HEK293 (cell line): ENCODE measurements at regions not wholly inside any gene's neighbourhood (a gene's known extent, or its start where the extent isn't known, plus 50 kb on each side); places are given as distances from the start of the nearest gene placed in this dataset.

Experiments used
- CTCF ChIA-PET: fragments of 350-600 bp; formaldehyde crosslinking; extraction: SDS; loops from one replicate; lab custom pipeline; 2021; ENCODE audit warnings: antibody characterized with exemption; lab: Yijun Ruan, JAX
- POLR2A ChIA-PET: fragments of 300-600 bp; formaldehyde crosslinking; extraction: SDS; loops from one replicate; lab custom pipeline; 2020; ENCODE audit warnings: antibody characterized with exemption, inconsistent platforms; lab: Yijun Ruan, JAX
- H3K27ac ChIP-seq: fragments of 200-500 bp; sonication (Bioruptor generic); 2 replicates; pipeline ENCODE4 v1.5.1; 2014; ENCODE audit warnings: low read depth, low read length, control low read depth, inconsistent platforms; ENCODE audit errors: extremely low read depth
- H3K36me3 ChIP-seq, 2 experiments: fragments of 200-500 bp in 1 of 2; sonication (Bioruptor generic) in 1 of 2; 1 replicate in 1 of 2; 2 replicates in 1 of 2; pipeline ENCODE4 v1.5.1; 2014 to 2017; ENCODE audit warnings: inconsistent platforms in 2 of 2, low read length in 2 of 2; ENCODE audit not compliant: control insufficient read depth in 2 of 2, insufficient read depth in 1 of 2
- H3K4me1 ChIP-seq: fragments of 200-500 bp; sonication (Bioruptor generic); 2 replicates; pipeline ENCODE4 v1.5.1; 2014; ENCODE audit warnings: mild to moderate bottlenecking, low read length, inconsistent platforms; ENCODE audit not compliant: control insufficient read depth, insufficient read depth
- H3K4me3 ChIP-seq: 2 replicates; pipeline ENCODE4 v1.5.1; 2011; ENCODE audit warnings: low read depth, mild to moderate bottlenecking, control low read depth, low read length, moderate library complexity
- H3K9me3 ChIP-seq: fragments of 200-500 bp; sonication (Bioruptor generic); 2 replicates; pipeline ENCODE4 v1.5.1; 2014; ENCODE audit warnings: low read depth, low read length, inconsistent platforms; ENCODE audit not compliant: control insufficient read depth, insufficient read depth
- GFI1B ChIP-seq: fragments of 450-650 bp; formaldehyde crosslinking; IDR thresholded peaks from 2 replicates; pipeline ENCODE4 v1.5.1; 2016; ENCODE audit warnings: missing biosample characterization, missing genetic modification characterization
- KLF10 ChIP-seq: fragments of 450-650 bp; IDR thresholded peaks from 2 replicates; pipeline ENCODE4 v1.5.1; 2018; ENCODE audit warnings: missing biosample characterization, mild to moderate bottlenecking, missing genetic modification characterization
- MZF1 ChIP-seq: fragments of 450-650 bp; formaldehyde crosslinking; IDR thresholded peaks from 2 replicates; pipeline ENCODE4 v1.5.1; 2017; ENCODE audit warnings: missing biosample characterization, missing genetic modification characterization, borderline replicate concordance
- ZNF146 ChIP-seq: fragments of 450-650 bp; formaldehyde crosslinking; IDR thresholded peaks from 2 replicates; pipeline ENCODE4 v1.5.1; 2016; ENCODE audit warnings: missing biosample characterization, missing genetic modification characterization
- ZNF157 ChIP-seq: fragments of 450-650 bp; formaldehyde crosslinking; IDR thresholded peaks from 2 replicates; pipeline ENCODE4 v1.5.1; 2016; ENCODE audit warnings: missing biosample characterization, missing genetic modification characterization
- ZNF211 ChIP-seq: fragments of 450-650 bp; formaldehyde crosslinking; IDR thresholded peaks from 2 replicates; pipeline ENCODE4 v1.5.1; 2016; ENCODE audit warnings: low read depth, missing biosample characterization, missing genetic modification characterization
- ZNF214 ChIP-seq: fragments of 450-650 bp; formaldehyde crosslinking; IDR thresholded peaks from 2 replicates; pipeline ENCODE4 v1.5.1; 2017; ENCODE audit warnings: missing biosample characterization, mild to moderate bottlenecking, missing genetic modification characterization, borderline replicate concordance
- ZNF302 ChIP-seq: fragments of 450-650 bp; formaldehyde crosslinking; IDR thresholded peaks from 2 replicates; pipeline ENCODE4 v1.5.1; 2016; ENCODE audit warnings: missing biosample characterization, missing genetic modification characterization, low read depth
- ZNF391 ChIP-seq: fragments of 450-650 bp; formaldehyde crosslinking; IDR thresholded peaks from 2 replicates; pipeline ENCODE4 v1.5.1; 2016; ENCODE audit warnings: low read depth, missing biosample characterization, missing genetic modification characterization, borderline replicate concordance
- ZNF404 ChIP-seq: fragments of 450-650 bp; formaldehyde crosslinking; IDR thresholded peaks from 2 replicates; pipeline ENCODE4 v1.5.1; 2017; ENCODE audit warnings: missing biosample characterization, missing genetic modification characterization
- ZNF426 ChIP-seq: fragments of 450-650 bp; formaldehyde crosslinking; IDR thresholded peaks from 2 replicates; pipeline ENCODE4 v1.5.1; 2017; ENCODE audit warnings: missing biosample characterization, missing genetic modification characterization, mild to moderate bottlenecking, inconsistent platforms, moderate library complexity
- ZNF585B ChIP-seq: fragments of 450-650 bp; formaldehyde crosslinking; IDR thresholded peaks from 2 replicates; pipeline ENCODE4 v1.5.1; 2016; ENCODE audit warnings: missing biosample characterization, missing genetic modification characterization
- ZNF660 ChIP-seq: fragments of 450-650 bp; IDR thresholded peaks from 2 replicates; pipeline ENCODE4 v1.5.1; 2018; ENCODE audit warnings: missing biosample characterization, mild to moderate bottlenecking, missing genetic modification characterization
- ZNF707 ChIP-seq: fragments of 450-650 bp; formaldehyde crosslinking; IDR thresholded peaks from 2 replicates; pipeline ENCODE4 v1.5.1; 2016; ENCODE audit warnings: missing biosample characterization, missing genetic modification characterization
- ZSCAN23 ChIP-seq: fragments of 450-650 bp; formaldehyde crosslinking; IDR thresholded peaks from 2 replicates; pipeline ENCODE4 v1.5.1; 2016; ENCODE audit warnings: missing biosample characterization, missing genetic modification characterization
- TF ChIP-seq, protein P1 (sequence below): fragments of 450-650 bp; formaldehyde crosslinking; IDR thresholded peaks from 2 replicates; pipeline ENCODE4 v1.5.1; 2016; ENCODE audit warnings: missing biosample characterization, missing genetic modification characterization
- TF ChIP-seq, protein P2 (sequence below): IDR thresholded peaks from 2 replicates; pipeline ENCODE4 v1.6.1; 2011; ENCODE audit warnings: mild to moderate bottlenecking, low read depth, low read length, borderline replicate concordance
- TF ChIP-seq, protein P3 (sequence below): fragments of 450-650 bp; formaldehyde crosslinking; IDR thresholded peaks from 2 replicates; pipeline ENCODE4 v1.5.1; 2016; ENCODE audit warnings: missing biosample characterization, missing genetic modification characterization
- TF ChIP-seq, protein P4 (sequence below): fragments of 450-650 bp; formaldehyde crosslinking; IDR thresholded peaks from 2 replicates; pipeline ENCODE4 v1.5.1; 2016; ENCODE audit warnings: missing biosample characterization, missing genetic modification characterization
- TF ChIP-seq, protein P5 (sequence below): fragments of 450-650 bp; formaldehyde crosslinking; IDR thresholded peaks from 2 replicates; pipeline ENCODE4; 2016; ENCODE audit warnings: missing biosample characterization, missing genetic modification characterization

DNA sequence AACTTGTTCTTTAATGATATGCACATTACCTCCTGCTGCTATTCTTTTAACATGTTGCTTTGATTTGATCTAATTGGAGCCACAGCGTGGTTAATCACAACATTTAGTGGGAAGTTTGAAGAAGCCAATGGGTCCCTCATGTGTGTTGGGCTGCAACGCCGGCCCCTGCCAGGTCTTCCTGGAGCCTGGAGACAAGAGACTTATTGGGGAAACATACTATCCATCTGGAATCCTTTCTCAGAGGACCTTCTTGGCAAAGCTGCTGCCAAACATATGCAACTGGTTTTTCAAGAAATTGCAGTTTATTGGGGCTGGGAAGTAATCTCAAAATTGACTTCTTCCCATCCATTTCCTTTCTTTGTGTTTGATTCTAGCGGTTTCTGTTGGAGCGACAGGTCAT is 396.3 kb upstream of the PROK2 start:
- Histone ChIP-seq H3K9me3 (no peaks in the 10 kb centered on the region), H3K4me3 (no peak overlapping the region), H3K27ac (no peak overlapping the region), H3K36me3 (no peaks in the 10 kb centered on the region), H3K4me1 (peaks cover 5% of the 10 kb centered on the region)
- POLR2A ChIA-PET, result no interaction called here
- TF ChIP-seq ZNF404 (tag by site-specific recombination) (no peak), ZNF585B (tag by site-specific recombination) (no peak), ZNF214 (tag by site-specific recombination) (no peak), ZSCAN23 (tag by site-specific recombination) (no peak), KLF10 (no peak), ZNF157 (tag by site-specific recombination) (no peak), ZNF426 (tag by site-specific recombination) (no peak), ZNF660 (tag by site-specific recombination) (no peak), ZNF302 (tag by site-specific recombination) (no peak)
- TF ChIP-seq, protein P1, sequence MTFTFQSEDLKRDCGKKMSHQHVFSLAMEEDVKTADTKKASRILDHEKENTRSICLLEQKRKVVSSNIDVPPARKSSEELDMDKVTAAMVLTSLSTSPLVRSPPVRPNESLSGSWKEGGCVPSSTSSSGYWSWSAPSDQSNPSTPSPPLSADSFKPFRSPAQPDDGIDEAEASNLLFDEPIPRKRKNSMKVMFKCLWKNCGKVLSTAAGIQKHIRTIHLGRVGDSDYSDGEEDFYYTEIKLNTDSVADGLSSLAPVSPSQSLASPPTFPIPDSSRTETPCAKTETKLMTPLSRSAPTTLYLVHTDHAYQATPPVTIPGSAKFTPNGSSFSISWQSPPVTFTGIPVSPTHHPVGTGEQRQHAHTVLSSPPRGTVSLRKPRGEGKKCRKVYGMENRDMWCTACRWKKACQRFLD (tag by site-specific recombination), result no peak
- TF ChIP-seq, protein P2, sequence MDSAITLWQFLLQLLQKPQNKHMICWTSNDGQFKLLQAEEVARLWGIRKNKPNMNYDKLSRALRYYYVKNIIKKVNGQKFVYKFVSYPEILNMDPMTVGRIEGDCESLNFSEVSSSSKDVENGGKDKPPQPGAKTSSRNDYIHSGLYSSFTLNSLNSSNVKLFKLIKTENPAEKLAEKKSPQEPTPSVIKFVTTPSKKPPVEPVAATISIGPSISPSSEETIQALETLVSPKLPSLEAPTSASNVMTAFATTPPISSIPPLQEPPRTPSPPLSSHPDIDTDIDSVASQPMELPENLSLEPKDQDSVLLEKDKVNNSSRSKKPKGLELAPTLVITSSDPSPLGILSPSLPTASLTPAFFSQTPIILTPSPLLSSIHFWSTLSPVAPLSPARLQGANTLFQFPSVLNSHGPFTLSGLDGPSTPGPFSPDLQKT, result no peak
- TF ChIP-seq, protein P3, sequence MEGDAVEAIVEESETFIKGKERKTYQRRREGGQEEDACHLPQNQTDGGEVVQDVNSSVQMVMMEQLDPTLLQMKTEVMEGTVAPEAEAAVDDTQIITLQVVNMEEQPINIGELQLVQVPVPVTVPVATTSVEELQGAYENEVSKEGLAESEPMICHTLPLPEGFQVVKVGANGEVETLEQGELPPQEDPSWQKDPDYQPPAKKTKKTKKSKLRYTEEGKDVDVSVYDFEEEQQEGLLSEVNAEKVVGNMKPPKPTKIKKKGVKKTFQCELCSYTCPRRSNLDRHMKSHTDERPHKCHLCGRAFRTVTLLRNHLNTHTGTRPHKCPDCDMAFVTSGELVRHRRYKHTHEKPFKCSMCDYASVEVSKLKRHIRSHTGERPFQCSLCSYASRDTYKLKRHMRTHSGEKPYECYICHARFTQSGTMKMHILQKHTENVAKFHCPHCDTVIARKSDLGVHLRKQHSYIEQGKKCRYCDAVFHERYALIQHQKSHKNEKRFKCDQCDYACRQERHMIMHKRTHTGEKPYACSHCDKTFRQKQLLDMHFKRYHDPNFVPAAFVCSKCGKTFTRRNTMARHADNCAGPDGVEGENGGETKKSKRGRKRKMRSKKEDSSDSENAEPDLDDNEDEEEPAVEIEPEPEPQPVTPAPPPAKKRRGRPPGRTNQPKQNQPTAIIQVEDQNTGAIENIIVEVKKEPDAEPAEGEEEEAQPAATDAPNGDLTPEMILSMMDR (tag by site-specific recombination), result no peak
- TF ChIP-seq, protein P4, sequence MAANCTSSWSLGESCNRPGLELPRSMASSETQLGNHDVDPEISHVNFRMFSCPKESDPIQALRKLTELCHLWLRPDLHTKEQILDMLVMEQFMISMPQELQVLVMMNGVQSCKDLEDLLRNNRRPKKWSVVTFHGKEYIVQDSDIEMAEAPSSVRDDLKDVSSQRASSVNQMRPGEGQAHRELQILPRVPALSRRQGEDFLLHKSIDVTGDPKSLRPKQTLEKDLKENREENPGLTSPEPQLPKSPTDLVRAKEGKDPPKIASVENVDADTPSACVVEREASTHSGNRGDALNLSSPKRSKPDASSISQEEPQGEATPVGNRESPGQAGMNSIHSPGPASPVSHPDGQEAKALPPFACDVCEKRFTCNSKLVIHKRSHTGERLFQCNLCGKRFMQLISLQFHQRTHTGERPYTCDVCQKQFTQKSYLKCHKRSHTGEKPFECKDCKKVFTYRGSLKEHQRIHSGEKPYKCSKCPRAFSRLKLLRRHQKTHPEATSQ (tag by site-specific recombination), result no peak
- CTCF ChIA-PET, result interaction anchor here (0.6 kb wide), 1 partner anchor 85 kb away, joined by 3 read pairs; no protein-coding TSS in a partner anchor

- TF ChIP-seq, protein P5, sequence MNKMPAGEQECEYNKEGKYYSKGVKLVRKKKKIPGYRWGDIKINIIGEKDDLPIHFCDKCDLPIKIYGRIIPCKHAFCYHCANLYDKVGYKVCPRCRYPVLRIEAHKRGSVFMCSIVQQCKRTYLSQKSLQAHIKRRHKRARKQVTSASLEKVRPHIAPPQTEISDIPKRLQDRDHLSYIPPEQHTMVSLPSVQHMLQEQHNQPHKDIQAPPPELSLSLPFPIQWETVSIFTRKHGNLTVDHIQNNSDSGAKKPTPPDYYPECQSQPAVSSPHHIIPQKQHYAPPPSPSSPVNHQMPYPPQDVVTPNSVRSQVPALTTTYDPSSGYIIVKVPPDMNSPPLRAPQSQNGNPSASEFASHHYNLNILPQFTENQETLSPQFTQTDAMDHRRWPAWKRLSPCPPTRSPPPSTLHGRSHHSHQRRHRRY (tag by site-specific recombination), result no peak
- TF ChIP-seq ZNF146 (tag by site-specific recombination), result peak; percentile 64; the same call in 1 of the 2 replicates
- TF ChIP-seq, all 188 proteins: peak for 1
- Histone ChIP-seq H3K27ac (no peak overlapping the region), H3K4me1 (peaks cover 5% of the 10 kb centered on the region), H3K9me3 (no peaks in the 10 kb centered on the region), H3K36me3 (no peaks in the 10 kb centered on the region), H3K4me3 (no peak overlapping the region)
- POLR2A ChIA-PET, result no interaction called here
- CTCF ChIA-PET, result no interaction called here
These were observed 395.5 kb upstream of the PROK2 start for GRCh38 chr3:72180405-72180804.

- Histone ChIP-seq H3K27ac (no peak overlapping the region; the same call in 1 of the 2 replicates), H3K36me3 (no peaks in the 10 kb centered on the region), H3K4me3 (no peak overlapping the region), H3K4me1 (peaks cover 5% of the 10 kb centered on the region), H3K9me3 (no peaks in the 10 kb centered on the region)
- POLR2A ChIA-PET, result no interaction called here
- CTCF ChIA-PET, result interaction anchor here (0.5 to 0.6 kb wide), 2 partner anchors 7 to 9 kb away, joined by 4 to 5 read pairs; no protein-coding TSS in a partner anchor
- TF ChIP-seq ZNF707 (tag by site-specific recombination) (no peak), ZNF391 (tag by site-specific recombination) (no peak), ZNF211 (tag by site-specific recombination) (no peak), MZF1 (tag by site-specific recombination) (no peak), GFI1B (tag by site-specific recombination) (no peak)
These were observed 394.1 kb upstream of the PROK2 start for GRCh38 chr3:72179107-72179464.
